Peyer's patch (tissue), 4 donors: ENCODE measurements at regions not wholly inside any gene's neighbourhood (a gene's known extent, or its start where the extent isn't known, plus 50 kb on each side); places are given as distances from the start of the nearest gene placed in this dataset.

ENCODE experiments used
- POLR2A ChIP-seq, 2 donors: fragments of 450-650 bp; IDR thresholded peaks; one replicate each; pipeline ENCODE4 v1.5.1; 2017; ENCODE audit warnings: antibody characterized with exemption in 2 of 2, mild to moderate bottlenecking in 2 of 2, moderate library complexity in 2 of 2
- TF ChIP-seq, protein P1 (sequence below), 6 experiments: fragments of 450-650 bp in 4 of 6; fragments of 200-600 bp in 2 of 6; sonication (generic) in 1 of 6; IDR thresholded peaks; one replicate each; pipeline ENCODE4 v1.5.1; 2017 to 2019; ENCODE audit warnings: antibody characterized with exemption in 6 of 6, mild to moderate bottlenecking in 3 of 6, moderate library complexity in 1 of 6

DNA sequence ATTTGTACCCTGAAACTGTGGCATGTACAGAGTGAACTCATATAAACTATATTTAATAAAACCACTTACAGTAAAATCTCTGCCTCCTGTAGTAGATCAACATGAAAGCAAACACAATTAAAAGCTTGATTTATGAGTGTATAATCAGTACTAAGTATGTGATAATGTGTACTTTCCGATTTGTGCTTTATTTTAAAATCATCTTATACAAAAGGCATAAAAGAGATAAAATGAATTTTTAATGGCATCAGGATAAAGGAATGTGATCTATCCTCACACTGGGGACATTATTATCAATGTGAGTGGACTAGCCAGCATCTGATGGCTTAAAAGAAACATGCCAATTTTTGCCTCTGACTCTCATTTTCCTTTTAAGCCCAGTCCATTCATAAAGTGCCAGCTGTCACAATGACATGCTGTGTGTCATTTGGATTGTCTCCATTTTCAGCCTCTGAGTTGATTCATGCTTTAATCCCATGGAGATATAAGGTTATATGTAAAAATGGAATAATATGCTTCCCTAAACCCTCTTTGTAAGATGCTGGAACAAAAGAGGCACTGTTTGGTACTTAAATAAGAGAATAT is 831.6 kb upstream of the EYS start:
- no peak for TF ChIP-seq POLR2A (IDR thresholded peaks at IDR 0.05)
- TF ChIP-seq, protein P1, sequence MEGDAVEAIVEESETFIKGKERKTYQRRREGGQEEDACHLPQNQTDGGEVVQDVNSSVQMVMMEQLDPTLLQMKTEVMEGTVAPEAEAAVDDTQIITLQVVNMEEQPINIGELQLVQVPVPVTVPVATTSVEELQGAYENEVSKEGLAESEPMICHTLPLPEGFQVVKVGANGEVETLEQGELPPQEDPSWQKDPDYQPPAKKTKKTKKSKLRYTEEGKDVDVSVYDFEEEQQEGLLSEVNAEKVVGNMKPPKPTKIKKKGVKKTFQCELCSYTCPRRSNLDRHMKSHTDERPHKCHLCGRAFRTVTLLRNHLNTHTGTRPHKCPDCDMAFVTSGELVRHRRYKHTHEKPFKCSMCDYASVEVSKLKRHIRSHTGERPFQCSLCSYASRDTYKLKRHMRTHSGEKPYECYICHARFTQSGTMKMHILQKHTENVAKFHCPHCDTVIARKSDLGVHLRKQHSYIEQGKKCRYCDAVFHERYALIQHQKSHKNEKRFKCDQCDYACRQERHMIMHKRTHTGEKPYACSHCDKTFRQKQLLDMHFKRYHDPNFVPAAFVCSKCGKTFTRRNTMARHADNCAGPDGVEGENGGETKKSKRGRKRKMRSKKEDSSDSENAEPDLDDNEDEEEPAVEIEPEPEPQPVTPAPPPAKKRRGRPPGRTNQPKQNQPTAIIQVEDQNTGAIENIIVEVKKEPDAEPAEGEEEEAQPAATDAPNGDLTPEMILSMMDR (IDR thresholded peaks at IDR 0.05), result no peak
